HG03108 (cell line): ENCODE measurements at regions not wholly inside any gene's neighbourhood (a gene's known extent, or its start where the extent isn't known, plus 50 kb on each side); places are given as distances from the start of the nearest gene placed in this dataset.
A peak's percentile ranks its signal among the peaks of the same experiment; 100 is the strongest.
"Not testable (repeated sequence)": the region's sequence is repeated elsewhere in the genome, so short reads cannot be mapped to it uniquely, and the experiment has no call there.

Experiments used
- ATAC-seq: cut with Tn5 transposase; IDR thresholded peaks from one replicate; pipeline ENCODE4 v1.9.1; 2021; ENCODE audit warnings: moderate library complexity; ENCODE audit not compliant: unreplicated experiment

GRCh38 chr4:163077680-163078079, 89.0 kb downstream of the NAF1 start:
- ATAC-seq = no peak

GRCh38 chr4:163072222-163072621, 94.5 kb downstream of the NAF1 start:
- no peak for ATAC-seq

GRCh38 chr4:163071308-163071707, 95.4 kb downstream of the NAF1 start:
- no peak for ATAC-seq

- ATAC-seq = no peak
Observed at GRCh38 chr4:163070023-163070422, 96.7 kb downstream of the NAF1 start.

GRCh38 chr4:163063891-163064290, 102.8 kb downstream of the NAF1 start:
- ATAC-seq = no peak

GRCh38 chr4:163048447-163048846, 118.2 kb downstream of the NAF1 start:
- no peak for ATAC-seq

- ATAC-seq = peak; percentile 81
Observed at GRCh38 chr4:163042306-163042705, 124.4 kb downstream of the NAF1 start.

GRCh38 chr4:163017135-163017534, 149.6 kb downstream of the NAF1 start:
- no peak for ATAC-seq

- ATAC-seq = no peak
Observed at GRCh38 chr4:163012816-163013215, 153.9 kb downstream of the NAF1 start.

GRCh38 chr4:163003979-163004378, 162.7 kb downstream of the NAF1 start:
- ATAC-seq = no peak

GRCh38 chr4:162988530-162988929, 178.2 kb downstream of the NAF1 start:
- ATAC-seq = no peak

- no peak for ATAC-seq
Observed at GRCh38 chr4:162985131-162985530, 181.6 kb downstream of the NAF1 start.

- no peak for ATAC-seq
Observed at GRCh38 chr4:162984621-162985020, 182.1 kb downstream of the NAF1 start.

- no peak for ATAC-seq
Observed at GRCh38 chr4:162981823-162982222, 184.9 kb downstream of the NAF1 start.

- ATAC-seq = no peak
Observed at GRCh38 chr4:162978398-162978797, 188.3 kb downstream of the NAF1 start.

GRCh38 chr4:162977788-162978187, 188.9 kb downstream of the NAF1 start:
- ATAC-seq = no peak

GRCh38 chr4:162972661-162973330, 193.9 kb downstream of the NAF1 start:
- no peak for ATAC-seq

GRCh38 chr4:162969194-162969593, 197.5 kb downstream of the NAF1 start:
- ATAC-seq = no peak

- ATAC-seq = not testable (repeated sequence)
Observed at GRCh38 chr4:162965978-162966377, 200.7 kb downstream of the NAF1 start.

- no peak for ATAC-seq
Observed at GRCh38 chr4:162959046-162959445, 207.6 kb downstream of the NAF1 start.

- ATAC-seq = no peak
Observed at GRCh38 chr4:162957521-162958143, 209.1 kb downstream of the NAF1 start.

- no peak for ATAC-seq
Observed at GRCh38 chr4:162954976-162955375, 211.7 kb downstream of the NAF1 start.

- ATAC-seq = no peak
Observed at GRCh38 chr4:162952232-162952631, 214.5 kb downstream of the NAF1 start.
